ENCODE measurements at regions not wholly inside any gene's neighbourhood (a gene's known extent, or its start where the extent isn't known, plus 50 kb on each side); places are given as distances from the start of the nearest gene placed in this dataset.
"Not testable (repeated sequence)": the region's sequence is repeated elsewhere in the genome, so short reads cannot be mapped to it uniquely, and the experiment has no call there.

- no peak overlapping the region for H3K4me3 ChIP-seq (ENCODE audit: low read depth, low read length)
- TF ChIP-seq CTCF (IDR thresholded peaks at IDR 0.05; ENCODE audit: low read depth, low read length, missing control alignments), result no peak
- no peak for DNase-seq (ENCODE audit: low read depth)
Observed at GRCh38 chr3:153051427-153052095, 110.5 kb upstream of the RAP2B start.

GRCh38 chr3:153052096-153052460 lies 109.9 kb upstream of the RAP2B start:
- DNase-seq (ENCODE audit: low read depth), result no peak
- no peak overlapping the region for H3K4me3 ChIP-seq (ENCODE audit: low read depth, low read length)
- no peak for TF ChIP-seq CTCF (IDR thresholded peaks at IDR 0.05; ENCODE audit: low read depth, low read length, missing control alignments)

- DNase-seq (ENCODE audit: low read depth), result no peak
- TF ChIP-seq CTCF (IDR thresholded peaks at IDR 0.05; ENCODE audit: low read depth, low read length, missing control alignments), result no peak
- H3K4me3 ChIP-seq (ENCODE audit: low read depth, low read length), result no peak overlapping the region
Observed at GRCh38 chr3:153055217-153055616, 106.8 kb upstream of the RAP2B start.

GRCh38 chr3:153055779-153056178 lies 106.2 kb upstream of the RAP2B start:
- H3K4me3 ChIP-seq (ENCODE audit: low read depth, low read length), result no peak overlapping the region
- no peak for DNase-seq (ENCODE audit: low read depth)
- no peak for TF ChIP-seq CTCF (IDR thresholded peaks at IDR 0.05; ENCODE audit: low read depth, low read length, missing control alignments)

GRCh38 chr3:153058031-153058688 lies 103.9 kb upstream of the RAP2B start:
- not testable (repeated sequence) for H3K4me3 ChIP-seq (ENCODE audit: low read depth, low read length); DNase-seq (ENCODE audit: low read depth)

GRCh38 chr3:153060346-153060745 lies 101.7 kb upstream of the RAP2B start:
- no peak for DNase-seq (ENCODE audit: low read depth)
- TF ChIP-seq CTCF (IDR thresholded peaks at IDR 0.05; ENCODE audit: low read depth, low read length, missing control alignments), result no peak
- no peak overlapping the region for H3K4me3 ChIP-seq (ENCODE audit: low read depth, low read length)

- no peak for TF ChIP-seq CTCF (IDR thresholded peaks at IDR 0.05; ENCODE audit: low read depth, low read length, missing control alignments)
- DNase-seq (ENCODE audit: low read depth), result no peak
- H3K4me3 ChIP-seq (ENCODE audit: low read depth, low read length), result no peak overlapping the region
Observed at GRCh38 chr3:153061938-153062528, 100.0 kb upstream of the RAP2B start.
